Right lobe of liver (tissue), 6 donors: ENCODE measurements at regions not wholly inside any gene's neighbourhood (a gene's known extent, or its start where the extent isn't known, plus 50 kb on each side); places are given as distances from the start of the nearest gene placed in this dataset.
A peak's percentile ranks its signal among the peaks of the same experiment; 100 is the strongest.
"Not testable (repeated sequence)": the region's sequence is repeated elsewhere in the genome, so short reads cannot be mapped to it uniquely, and the experiment has no call there.

Experiments used
- ATAC-seq, 4 donors: fragments of 200-7000 bp; cut with Tn5 transposase; one replicate each; pipeline ENCODE4 v1.9.1; 2020; ENCODE audit warnings: mild to moderate bottlenecking in 4 of 4, moderate library complexity in 4 of 4
- DNase-seq, 3 donors: peaks; one replicate each; pipeline ENCODE4 v3.0.0-alpha.2; 2020
- H3K27ac ChIP-seq, 3 donors: fragments of 200-600 bp; one replicate each; pipeline ENCODE4 v1.8.0; 2022
- H3K27me3 ChIP-seq, 2 donors: fragments of 200-600 bp; one replicate each; pipeline ENCODE4 v1.8.0; 2022
- H3K36me3 ChIP-seq, 4 donors: fragments of 200-600 bp; sonication (generic) in 1 of 4; one replicate each; pipeline versions ENCODE4 v1.5.1 to v1.8.0; 2017 to 2022; ENCODE audit warnings: control low read depth in 1 of 4
- H3K4me1 ChIP-seq, 4 donors: fragments of 200-600 bp; sonication (generic) in 1 of 4; one replicate each; pipeline versions ENCODE4 v1.5.1 to v1.8.0; 2017 to 2022; ENCODE audit warnings: control low read depth in 1 of 4
- H3K4me3 ChIP-seq, 3 donors: fragments of 200-600 bp; one replicate each; pipeline ENCODE4 v1.8.0; 2022
- H3K9me3 ChIP-seq, 4 donors: fragments of 200-600 bp; sonication (generic) in 1 of 4; one replicate each; pipeline versions ENCODE4 v1.5.1 to v1.8.0; 2017 to 2022; ENCODE audit warnings: control low read depth in 1 of 4
- CTCF ChIP-seq, 4 donors: fragments of 200-600 bp in 3 of 4; fragments of 450-650 bp in 1 of 4; IDR thresholded peaks; one replicate each; pipeline versions ENCODE4 v1.5.1 to v1.8.0; 2016 to 2022; ENCODE audit warnings: antibody characterized with exemption in 4 of 4, mild to moderate bottlenecking in 2 of 4
- POLR2A ChIP-seq: fragments of 450-650 bp; IDR thresholded peaks from one replicate; pipeline ENCODE4 v1.6.1; 2017; ENCODE audit warnings: antibody characterized with exemption, mild to moderate bottlenecking
- WGBS: methylation state at CpG from one replicate; pipeline ENCODE4 v1.1.6; 2018; ENCODE audit warnings: low coverage, low lambda C conversion rate; ENCODE audit not compliant: insufficient coverage; ENCODE audit errors: missing lambda C conversion rate; 5-methylcytosine and 5-hydroxymethylcytosine counted together
- intact Hi-C, 2 donors: fragments of 100-400 bp; cut with DNase I; formaldehyde crosslinking; loops; one replicate each; pipeline versions ENCODE4 v1.11.2 to v1.14.1; 2022
- donor health status: DM: no; HTN: yes; CAD: no.
- donor health status: DM: no; HTN: no; CAD: no.
- donor health status: DM: no; HTN: no; CAD: no.
- donor health status: DM: no; HTN: yes; CAD: no.
- donor health status: DM: no; HTN: yes; CAD: no.

GRCh38 chr15:77944002-77944867, 133.3 kb downstream of the TBC1D2B start:
- Histone ChIP-seq H3K4me1 (peaks cover 0 to 4% (median 0%) of the 10 kb centered on the region in 4 donors), H3K9me3 (no peaks in the 10 kb centered on the region), H3K27ac (peak overlapping the region in 2 of 3 donors; percentile 38 to 48), H3K4me3 (peak overlapping the region; percentile 41 to 77 (median 57)), H3K36me3 (no peaks in the 10 kb centered on the region), H3K27me3 (no peaks in the 10 kb centered on the region)
- peak; percentile 89 to 95 (median 92) for ATAC-seq
- WGBS, result 12% methylated on average over 15 of the region's 45 CpGs
- DNase-seq, result peak; percentile 83 to 89 (median 86)
- intact Hi-C loops, result no loop called here
- TF ChIP-seq CTCF (IDR thresholded peaks at IDR 0.05) (no peak), POLR2A (peak; percentile 37)

- no peaks in the 10 kb centered on the region for H3K9me3 ChIP-seq
- H3K36me3 ChIP-seq, result no peaks in the 10 kb centered on the region
- H3K4me3 ChIP-seq, result no peak overlapping the region
- 91% methylated on average over 6 of the region's 6 CpGs for WGBS
- no peaks in the 10 kb centered on the region for H3K27me3 ChIP-seq
- TF ChIP-seq CTCF (IDR thresholded peaks at IDR 0.05), result no peak
- no peak for TF ChIP-seq POLR2A
- DNase-seq, result no peak
- intact Hi-C loops, result no loop called here
- no peak overlapping the region for H3K27ac ChIP-seq
- no peak for ATAC-seq
- peaks cover 0 to 4% (median 0%) of the 10 kb centered on the region in 4 donors for H3K4me1 ChIP-seq
These were observed 134.8 kb downstream of the TBC1D2B start for GRCh38 chr15:77942611-77943211.

GRCh38 chr15:77941090-77941827, 136.3 kb downstream of the TBC1D2B start:
- DNase-seq, H3K4me1 ChIP-seq, H3K9me3 ChIP-seq, H3K27ac ChIP-seq, intact Hi-C loops, H3K36me3 ChIP-seq, H3K27me3 ChIP-seq, H3K4me3 ChIP-seq: not testable (repeated sequence)
- no CpG with 5 or more reads among the region's 25 CpGs for WGBS
- ATAC-seq, result peak; percentile 33 to 82 (median 60)

- Histone ChIP-seq H3K27ac (no peak overlapping the region), H3K36me3 (no peaks in the 10 kb centered on the region), H3K4me1 (peaks cover 0 to 4% (median 0%) of the 10 kb centered on the region in 4 donors), H3K27me3 (no peaks in the 10 kb centered on the region), H3K9me3 (no peaks in the 10 kb centered on the region), H3K4me3 (no peak overlapping the region)
- DNase-seq (no peak), ATAC-seq (no peak)
- intact Hi-C loops, result no loop called here
- TF ChIP-seq POLR2A, result no peak
- TF ChIP-seq CTCF (IDR thresholded peaks at IDR 0.05), result no peak
- 50% methylated on average over 1 of the region's 8 CpGs for WGBS
These were observed 137.0 kb downstream of the TBC1D2B start for GRCh38 chr15:77940381-77940947.
